GM12878 (cell line): ENCODE measurements at regions not wholly inside any gene's neighbourhood (a gene's known extent, or its start where the extent isn't known, plus 50 kb on each side); places are given as distances from the start of the nearest gene placed in this dataset.

Experiments used
- ATF3 ChIP-seq: IDR thresholded peaks from 2 replicates; pipeline ENCODE4 v1.6.1; 2011; ENCODE audit warnings: low read depth, mild to moderate bottlenecking, low read length, moderate library complexity, borderline replicate concordance; ENCODE audit errors: extremely low read depth
- BMI1 ChIP-seq: fragments of 450-650 bp; IDR thresholded peaks from 2 replicates; pipeline ENCODE4 v1.6.1; 2016; ENCODE audit warnings: mild to moderate bottlenecking, moderate library complexity, borderline replicate concordance
- IKZF2 ChIP-seq, 2 experiments: fragments of 450-650 bp; IDR thresholded peaks; 2 replicates each; pipeline ENCODE4 v1.6.1; 2017; ENCODE audit warnings: mild to moderate bottlenecking in 2 of 2, moderate library complexity in 2 of 2
- LARP7 ChIP-seq: fragments of 450-650 bp; IDR thresholded peaks from 2 replicates; pipeline ENCODE4 v1.6.1; 2017; ENCODE audit warnings: mild to moderate bottlenecking
- NR2F1 ChIP-seq: fragments of 450-650 bp; conservative IDR thresholded peaks from 2 replicates; pipeline ENCODE4 v1.6.1; 2017; ENCODE audit warnings: mild to moderate bottlenecking
- PAX5 ChIP-seq: IDR thresholded peaks from 2 replicates; pipeline ENCODE4 v1.6.1; 2011; ENCODE audit warnings: low read depth, low read length, borderline replicate concordance
- RAD51 ChIP-seq: fragments of 450-650 bp; IDR thresholded peaks from 2 replicates; pipeline ENCODE4 v1.6.1; 2016; ENCODE audit warnings: moderate library complexity, mild to moderate bottlenecking, inconsistent platforms
- RELA ChIP-seq: fragments of 450-650 bp; IDR thresholded peaks from 2 replicates; pipeline ENCODE4 v1.8.0; 2014; ENCODE audit warnings: borderline replicate concordance; ENCODE audit not compliant: partially characterized antibody
- SREBF1 ChIP-seq: IDR thresholded peaks from 2 replicates; pipeline ENCODE4 v1.6.1; 2012; ENCODE audit warnings: mild to moderate bottlenecking, low read length
- SRF ChIP-seq, 2 experiments: IDR thresholded peaks; 2 replicates each; pipeline ENCODE4 v1.6.1; 2011; ENCODE audit warnings: low read depth in 2 of 2, low read length in 2 of 2, mild to moderate bottlenecking in 1 of 2, moderate library complexity in 1 of 2
- SUZ12 ChIP-seq: fragments of 200-600 bp; sonication (generic); IDR thresholded peaks from one replicate; pipeline ENCODE4 v1.6.1; 2018; ENCODE audit warnings: antibody characterized with exemption, mild to moderate bottlenecking; ENCODE audit not compliant: unreplicated experiment
- TAF1 ChIP-seq: IDR thresholded peaks from 2 replicates; pipeline ENCODE4 v1.6.1; 2011; ENCODE audit warnings: mild to moderate bottlenecking, low read depth, low read length, borderline replicate concordance
- TCF7 ChIP-seq: IDR thresholded peaks from 2 replicates; pipeline ENCODE4 v1.6.1; 2014; ENCODE audit warnings: antibody characterized with exemption, borderline replicate concordance
- USF2 ChIP-seq: IDR thresholded peaks from 2 replicates; pipeline ENCODE4 v1.6.1; 2011; ENCODE audit warnings: low read depth, low read length, improper control_type of control experiment, borderline replicate concordance
- ZBED1 ChIP-seq: IDR thresholded peaks from 2 replicates; pipeline ENCODE4 v1.6.1; 2016; ENCODE audit warnings: borderline replicate concordance
- ZBTB33 ChIP-seq: fragments of 450-650 bp; IDR thresholded peaks from 2 replicates; pipeline ENCODE4 v1.6.1; 2017; ENCODE audit warnings: mild to moderate bottlenecking
- ZNF24 ChIP-seq: fragments of 450-650 bp; IDR thresholded peaks from 2 replicates; pipeline ENCODE4 v1.6.1; 2017; ENCODE audit warnings: antibody characterized with exemption, mild to moderate bottlenecking
- ZNF274 ChIP-seq: IDR thresholded peaks from one replicate; pipeline ENCODE4 v1.8.0; 2011; ENCODE audit not compliant: insufficient read length, insufficient read depth
- TF ChIP-seq, protein P1 (sequence below): fragments of 450-650 bp; formaldehyde crosslinking; IDR thresholded peaks from 2 replicates; pipeline ENCODE4 v1.4.0; 2022; ENCODE audit warnings: mild to moderate bottlenecking, moderate library complexity
- TF ChIP-seq, protein P2 (sequence below): IDR thresholded peaks from 2 replicates; pipeline ENCODE4 v1.6.1; 2011; ENCODE audit warnings: mild to moderate bottlenecking, low read depth, low read length, moderate library complexity; ENCODE audit not compliant: insufficient replicate concordance

GRCh38 chr3:6260551-6261191, 600.2 kb upstream of the GRM7 start (continued):
- TF ChIP-seq ZBTB33, result no peak
- TF ChIP-seq ZNF24, result no peak
- TF ChIP-seq LARP7, result no peak
- 0 out of 2 replicates have a peak, but pooled peaks have one; percentile 19 for TF ChIP-seq PAX5
- TF ChIP-seq RELA, result no peak
- TF ChIP-seq USF2, result no peak
- TF ChIP-seq, protein P1, sequence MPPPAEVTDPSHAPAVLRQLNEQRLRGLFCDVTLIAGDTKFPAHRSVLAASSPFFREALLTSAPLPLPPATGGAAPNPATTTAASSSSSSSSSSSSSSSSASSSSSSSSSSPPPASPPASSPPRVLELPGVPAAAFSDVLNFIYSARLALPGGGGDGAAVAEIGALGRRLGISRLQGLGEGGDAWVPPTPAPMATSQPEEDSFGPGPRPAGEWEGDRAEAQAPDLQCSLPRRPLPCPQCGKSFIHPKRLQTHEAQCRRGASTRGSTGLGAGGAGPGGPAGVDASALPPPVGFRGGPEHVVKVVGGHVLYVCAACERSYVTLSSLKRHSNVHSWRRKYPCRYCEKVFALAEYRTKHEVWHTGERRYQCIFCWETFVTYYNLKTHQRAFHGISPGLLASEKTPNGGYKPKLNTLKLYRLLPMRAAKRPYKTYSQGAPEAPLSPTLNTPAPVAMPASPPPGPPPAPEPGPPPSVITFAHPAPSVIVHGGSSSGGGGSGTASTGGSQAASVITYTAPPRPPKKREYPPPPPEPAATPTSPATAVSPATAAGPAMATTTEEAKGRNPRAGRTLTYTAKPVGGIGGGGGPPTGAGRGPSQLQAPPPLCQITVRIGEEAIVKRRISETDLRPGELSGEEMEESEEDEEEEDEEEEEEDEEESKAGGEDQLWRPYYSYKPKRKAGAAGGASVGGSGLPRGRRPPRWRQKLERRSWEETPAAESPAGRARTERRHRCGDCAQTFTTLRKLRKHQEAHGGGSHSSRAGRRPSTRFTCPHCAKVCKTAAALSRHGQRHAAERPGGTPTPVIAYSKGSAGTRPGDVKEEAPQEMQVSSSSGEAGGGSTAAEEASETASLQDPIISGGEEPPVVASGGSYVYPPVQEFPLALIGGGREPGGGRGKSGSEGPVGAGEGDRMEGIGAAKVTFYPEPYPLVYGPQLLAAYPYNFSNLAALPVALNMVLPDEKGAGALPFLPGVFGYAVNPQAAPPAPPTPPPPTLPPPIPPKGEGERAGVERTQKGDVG, result no peak
- no peak for TF ChIP-seq RAD51
- no peak for TF ChIP-seq BMI1
- TF ChIP-seq IKZF2 (IDR thresholded peaks at IDR 0.05), result peak in 1 of 2 experiments; percentile 16; a peak in 1 of 4 replicates
- TF ChIP-seq NR2F1, result 0 out of 2 replicates have a peak, but pooled peaks have one; percentile 11
- TF ChIP-seq SUZ12, result no peak
- TF ChIP-seq, protein P2, sequence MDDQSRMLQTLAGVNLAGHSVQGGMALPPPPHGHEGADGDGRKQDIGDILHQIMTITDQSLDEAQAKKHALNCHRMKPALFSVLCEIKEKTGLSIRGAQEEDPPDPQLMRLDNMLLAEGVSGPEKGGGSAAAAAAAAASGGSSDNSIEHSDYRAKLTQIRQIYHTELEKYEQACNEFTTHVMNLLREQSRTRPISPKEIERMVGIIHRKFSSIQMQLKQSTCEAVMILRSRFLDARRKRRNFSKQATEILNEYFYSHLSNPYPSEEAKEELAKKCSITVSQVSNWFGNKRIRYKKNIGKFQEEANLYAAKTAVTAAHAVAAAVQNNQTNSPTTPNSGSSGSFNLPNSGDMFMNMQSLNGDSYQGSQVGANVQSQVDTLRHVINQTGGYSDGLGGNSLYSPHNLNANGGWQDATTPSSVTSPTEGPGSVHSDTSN, result no peak
- no peak for TF ChIP-seq TCF7
- TF ChIP-seq SREBF1, result no peak
- TF ChIP-seq SRF (IDR thresholded peaks at IDR 0.05; ENCODE audit: low read depth in 2 of 2, low read length in 2 of 2), result no peak
- peak; percentile 85; the same call in 1 of the 2 replicates for TF ChIP-seq ZBED1
- no peak for TF ChIP-seq ZNF274
- no peak for TF ChIP-seq ATF3
- 0 out of 2 replicates have a peak, but pooled peaks have one; percentile 23 for TF ChIP-seq TAF1
